ENCODE measurements at regions not wholly inside any gene's neighbourhood (a gene's known extent, or its start where the extent isn't known, plus 50 kb on each side); places are given as distances from the start of the nearest gene placed in this dataset.

DNA sequence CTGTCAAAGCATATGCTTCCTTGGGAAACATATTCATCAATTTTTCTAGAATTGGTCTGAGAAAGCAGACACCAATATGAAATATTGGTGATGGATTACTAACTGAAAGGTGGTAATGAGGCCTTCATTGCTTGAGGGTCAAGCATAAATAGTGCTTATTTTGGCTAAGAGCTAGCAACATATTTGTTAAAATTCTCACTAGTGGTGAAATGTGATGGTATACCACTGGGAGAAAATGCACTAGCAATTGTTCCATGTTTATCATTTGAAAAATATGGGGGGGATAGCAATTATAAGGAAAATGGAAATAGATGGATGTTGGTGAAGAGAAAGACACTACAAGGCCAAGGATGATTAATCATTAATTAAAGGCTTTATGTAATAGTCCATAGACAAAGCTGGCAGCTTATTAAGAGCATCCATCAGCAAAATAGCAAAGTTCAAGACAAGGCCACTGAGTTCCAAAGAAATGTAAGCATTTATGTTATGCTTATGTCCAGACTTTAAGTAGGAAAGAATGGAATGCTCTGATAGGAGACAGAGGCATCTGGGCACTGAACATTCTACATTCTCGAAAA is 253.7 kb upstream of the PRDM9 start:
- Histone ChIP-seq H3K4me1 (no peaks in the 10 kb centered on the region), H3K4me3 (no peak overlapping the region), H3K27me3 (no peaks in the 10 kb centered on the region), H3K9me3 (no peaks in the 10 kb centered on the region), H3K27ac (no peak overlapping the region), H3K36me3 (no peaks in the 10 kb centered on the region), H3K9ac (ENCODE audit: low read depth in 2 of 2, low read length in 2 of 2) (no peak overlapping the region)
- no peak for DNase-seq
- intact Hi-C loops (cut with DNase I): no loop called here
- TF ChIP-seq, protein P1, sequence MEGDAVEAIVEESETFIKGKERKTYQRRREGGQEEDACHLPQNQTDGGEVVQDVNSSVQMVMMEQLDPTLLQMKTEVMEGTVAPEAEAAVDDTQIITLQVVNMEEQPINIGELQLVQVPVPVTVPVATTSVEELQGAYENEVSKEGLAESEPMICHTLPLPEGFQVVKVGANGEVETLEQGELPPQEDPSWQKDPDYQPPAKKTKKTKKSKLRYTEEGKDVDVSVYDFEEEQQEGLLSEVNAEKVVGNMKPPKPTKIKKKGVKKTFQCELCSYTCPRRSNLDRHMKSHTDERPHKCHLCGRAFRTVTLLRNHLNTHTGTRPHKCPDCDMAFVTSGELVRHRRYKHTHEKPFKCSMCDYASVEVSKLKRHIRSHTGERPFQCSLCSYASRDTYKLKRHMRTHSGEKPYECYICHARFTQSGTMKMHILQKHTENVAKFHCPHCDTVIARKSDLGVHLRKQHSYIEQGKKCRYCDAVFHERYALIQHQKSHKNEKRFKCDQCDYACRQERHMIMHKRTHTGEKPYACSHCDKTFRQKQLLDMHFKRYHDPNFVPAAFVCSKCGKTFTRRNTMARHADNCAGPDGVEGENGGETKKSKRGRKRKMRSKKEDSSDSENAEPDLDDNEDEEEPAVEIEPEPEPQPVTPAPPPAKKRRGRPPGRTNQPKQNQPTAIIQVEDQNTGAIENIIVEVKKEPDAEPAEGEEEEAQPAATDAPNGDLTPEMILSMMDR (IDR thresholded peaks at IDR 0.05): no peak

DNA sequence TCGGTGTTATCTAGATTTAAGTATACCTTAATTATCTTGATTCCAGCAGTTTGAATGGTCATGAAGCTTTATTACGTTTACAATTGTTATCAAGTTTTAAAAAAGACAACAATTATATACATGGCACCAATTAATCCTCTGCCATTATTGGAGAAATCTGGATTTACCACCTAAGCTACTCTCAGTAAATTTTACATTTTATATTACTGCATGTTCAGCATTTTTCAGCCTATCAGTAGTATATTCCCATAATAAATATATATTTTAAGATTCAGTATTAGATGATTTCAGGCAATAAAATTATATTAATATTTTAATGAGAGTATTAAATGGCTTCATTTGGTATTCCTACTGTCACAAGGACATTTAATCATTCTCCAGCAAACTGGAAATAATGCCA is 264.5 kb upstream of the PRDM9 start:
- intact Hi-C loops (cut with DNase I): no loop called here
- TF ChIP-seq, protein P1 (IDR thresholded peaks at IDR 0.05): no peak
- no peaks in the 10 kb centered on the region for H3K4me1 ChIP-seq

DNA sequence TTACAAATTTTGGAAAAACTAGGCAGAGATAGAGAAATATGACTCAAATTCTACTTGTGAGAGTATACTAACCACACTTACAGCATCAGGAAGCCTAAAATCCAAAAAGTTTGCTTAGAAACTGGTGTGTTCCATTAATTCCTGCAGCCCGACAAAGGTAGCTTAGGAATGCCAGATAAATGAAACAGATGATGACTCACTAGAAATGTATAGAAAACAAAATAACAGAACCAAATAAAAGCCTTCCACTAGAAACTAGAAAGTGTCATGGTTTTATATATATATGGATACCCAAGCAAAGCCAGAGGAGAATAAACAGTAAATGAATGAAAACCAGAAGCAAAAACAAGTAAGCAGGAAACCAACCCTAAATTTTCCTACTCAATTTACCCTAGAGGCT is 272.2 kb upstream of the PRDM9 start:
- TF ChIP-seq, protein P1 (IDR thresholded peaks at IDR 0.05): no peak
- DNase-seq: no peak

More for the DNA sequence above, 264.5 kb upstream of the PRDM9 start:
- Histone ChIP-seq H3K9me3 (no peaks in the 10 kb centered on the region), H3K27ac (no peak overlapping the region), H3K9ac (ENCODE audit: low read depth in 2 of 2, low read length in 2 of 2) (no peak overlapping the region), H3K4me3 (no peak overlapping the region), H3K36me3 (no peaks in the 10 kb centered on the region), H3K27me3 (no peaks in the 10 kb centered on the region)
- no peak for DNase-seq

DNA sequence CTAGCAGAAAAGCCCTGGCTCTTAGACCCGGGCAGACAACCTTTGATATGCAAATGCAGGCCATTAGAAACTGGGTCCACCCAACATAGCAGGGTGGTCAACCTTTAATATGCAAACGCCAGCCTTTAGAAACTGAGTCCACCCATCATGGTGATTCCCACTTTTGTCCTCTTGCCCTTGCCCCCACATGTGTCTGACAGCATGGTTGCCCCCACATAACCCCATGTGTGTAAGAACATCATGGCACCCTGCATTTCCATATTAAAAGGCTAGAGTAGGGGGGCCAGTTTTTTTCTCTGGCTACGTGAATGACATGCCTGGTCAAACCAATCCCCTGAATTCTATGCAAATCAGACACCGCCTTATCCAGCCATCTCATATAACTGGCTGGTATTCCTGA is 273.2 kb upstream of the PRDM9 start:
- no peak overlapping the region for H3K9ac ChIP-seq (ENCODE audit: low read depth in 2 of 2, low read length in 2 of 2)
- no peaks in the 10 kb centered on the region for H3K4me1 ChIP-seq
- no peaks in the 10 kb centered on the region for H3K27me3 ChIP-seq
- no peak for DNase-seq
- no peak overlapping the region for H3K4me3 ChIP-seq
- intact Hi-C loops (cut with DNase I): no loop called here
- no peaks in the 10 kb centered on the region for H3K9me3 ChIP-seq
- no peaks in the 10 kb centered on the region for H3K36me3 ChIP-seq
- TF ChIP-seq, protein P1 (IDR thresholded peaks at IDR 0.05): no peak
- H3K27ac ChIP-seq: no peak overlapping the region

More for the DNA sequence above, 272.2 kb upstream of the PRDM9 start:
- Histone ChIP-seq H3K27me3 (no peaks in the 10 kb centered on the region), H3K9ac (ENCODE audit: low read depth in 2 of 2, low read length in 2 of 2) (no peak overlapping the region), H3K9me3 (no peaks in the 10 kb centered on the region), H3K4me3 (no peak overlapping the region), H3K4me1 (no peaks in the 10 kb centered on the region), H3K27ac (no peak overlapping the region), H3K36me3 (no peaks in the 10 kb centered on the region)
- intact Hi-C loops (cut with DNase I): no loop called here

DNA sequence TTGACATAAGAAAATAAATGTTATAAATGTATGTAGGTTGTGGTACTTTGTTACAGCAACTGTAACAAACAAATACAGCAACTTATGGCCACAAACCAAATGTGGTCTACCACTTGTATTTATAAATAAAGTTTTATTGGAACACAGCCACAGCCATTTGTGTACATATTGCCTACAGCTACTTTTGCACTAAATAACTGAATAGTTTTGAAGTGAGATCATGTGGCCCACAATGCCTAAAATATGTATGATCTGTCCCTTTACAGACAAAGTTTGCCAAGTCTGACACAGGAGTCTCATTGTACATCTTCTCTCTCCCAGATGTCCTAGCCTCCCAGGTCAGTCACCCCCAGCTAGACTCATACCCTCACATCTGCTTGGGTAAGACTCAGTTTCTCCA is 283.6 kb upstream of the PRDM9 start:
- Histone ChIP-seq H3K9ac (ENCODE audit: low read depth in 2 of 2, low read length in 2 of 2) (no peak overlapping the region), H3K36me3 (no peaks in the 10 kb centered on the region), H3K4me1 (no peaks in the 10 kb centered on the region), H3K9me3 (no peaks in the 10 kb centered on the region), H3K27me3 (no peaks in the 10 kb centered on the region), H3K4me3 (no peak overlapping the region), H3K27ac (no peak overlapping the region)
- TF ChIP-seq, protein P1 (IDR thresholded peaks at IDR 0.05): no peak
- no peak for DNase-seq
- intact Hi-C loops (cut with DNase I): no loop called here

All from colonic mucosa (tissue), 4 donors.